GM19372 (cell line): ENCODE measurements at regions not wholly inside any gene's neighbourhood (a gene's known extent, or its start where the extent isn't known, plus 50 kb on each side); places are given as distances from the start of the nearest gene placed in this dataset.
"Not testable (repeated sequence)": the region's sequence is repeated elsewhere in the genome, so short reads cannot be mapped to it uniquely, and the experiment has no call there.

Experiments used
- ATAC-seq: cut with Tn5 transposase; IDR thresholded peaks from one replicate; pipeline ENCODE4 v1.9.1; 2021; ENCODE audit warnings: mild to moderate bottlenecking, low read depth, moderate library complexity; ENCODE audit not compliant: unreplicated experiment

DNA sequence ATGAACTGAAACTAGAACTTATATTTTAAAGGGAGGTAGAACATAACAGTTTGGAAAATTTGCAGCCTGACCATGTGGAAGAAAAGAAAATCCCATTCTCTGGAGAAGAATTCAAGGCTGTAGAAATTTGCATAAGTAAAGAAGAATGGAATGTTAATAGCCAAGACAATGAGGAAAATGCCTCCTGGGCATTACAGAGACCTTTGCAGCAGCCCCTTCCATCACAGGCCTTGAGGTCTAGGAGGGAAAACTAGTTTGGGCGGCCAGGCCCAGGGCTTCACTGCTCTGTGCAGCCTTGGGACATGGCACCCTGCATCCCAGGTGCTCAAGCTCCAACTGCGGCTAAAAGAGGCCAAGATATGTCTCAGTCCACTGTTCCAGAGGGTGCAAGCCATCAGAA is 1506.8 kb downstream of the PCDH18 start:
- ATAC-seq: no peak

DNA sequence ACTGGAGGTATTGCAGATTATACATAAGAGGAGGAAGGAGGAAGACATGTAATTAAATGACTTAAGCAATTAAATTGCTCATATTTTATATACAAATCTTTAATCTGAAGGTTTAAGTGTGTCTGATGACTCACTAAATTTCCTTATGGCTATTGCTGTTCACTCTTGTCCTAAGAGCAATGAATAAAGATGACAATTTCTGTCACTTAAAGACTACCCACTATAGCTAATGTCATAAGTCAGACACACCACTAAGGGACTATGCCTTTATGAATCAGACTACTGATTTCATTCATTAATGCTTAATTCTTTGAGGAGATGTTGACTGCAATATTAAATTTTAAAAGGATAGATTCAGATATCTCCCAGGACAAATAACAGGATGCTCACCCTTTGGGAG is 1514.7 kb downstream of the PCDH18 start:
- no peak for ATAC-seq

GRCh38 chr4:136012220-136012619 is 1520.1 kb downstream of the PCDH18 start:
- ATAC-seq: no peak

GRCh38 chr4:136009258-136009832 is 1522.9 kb downstream of the PCDH18 start:
- ATAC-seq: no peak

- ATAC-seq: no peak
Observed at GRCh38 chr4:136007991-136008390, 1524.3 kb downstream of the PCDH18 start.

- ATAC-seq: no peak
Observed at GRCh38 chr4:136002316-136002715, 1530.0 kb downstream of the PCDH18 start.

DNA sequence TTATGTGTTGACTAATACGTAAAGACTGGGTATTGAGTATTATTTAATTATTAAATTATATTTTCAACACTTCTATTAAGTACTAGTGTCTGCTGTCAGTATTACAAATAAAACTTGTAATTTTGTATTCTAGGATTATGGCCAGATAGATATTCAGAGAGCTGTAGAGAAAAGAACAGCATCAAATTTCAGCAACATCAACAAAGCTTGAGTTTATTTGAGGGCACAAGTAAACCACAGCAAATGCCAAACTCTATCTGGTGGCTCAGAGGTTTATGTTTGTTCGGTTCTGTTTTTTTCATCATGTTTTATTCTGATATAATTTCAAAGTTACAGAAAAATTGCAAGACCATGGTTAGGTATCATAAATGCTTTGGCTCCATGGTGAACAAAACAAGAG is 1530.5 kb downstream of the PCDH18 start:
- ATAC-seq: no peak

DNA sequence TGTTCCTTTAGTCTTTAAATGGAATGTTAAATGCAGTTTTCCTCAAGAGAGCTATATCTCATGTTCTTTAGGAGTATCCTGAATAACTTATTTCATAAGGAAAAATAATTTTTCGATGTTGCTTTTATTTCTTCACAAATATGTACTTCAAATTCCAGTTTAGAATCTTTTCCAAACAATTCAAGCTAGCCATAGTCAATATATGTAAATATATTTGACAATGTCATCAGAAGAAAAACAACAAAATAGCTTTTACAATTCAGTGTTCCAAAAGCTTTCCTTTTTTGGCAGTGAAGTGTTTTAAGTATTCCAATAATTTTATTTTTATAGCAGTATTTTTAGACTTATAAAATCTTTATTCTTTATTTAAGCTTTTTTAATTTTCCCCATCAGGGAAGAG is 1532.0 kb downstream of the PCDH18 start:
- ATAC-seq: no peak

- ATAC-seq: no peak
Observed at GRCh38 chr4:135994360-135994759, 1537.9 kb downstream of the PCDH18 start.

GRCh38 chr4:135976860-135977259 is 1555.4 kb downstream of the PCDH18 start:
- ATAC-seq: no peak

DNA sequence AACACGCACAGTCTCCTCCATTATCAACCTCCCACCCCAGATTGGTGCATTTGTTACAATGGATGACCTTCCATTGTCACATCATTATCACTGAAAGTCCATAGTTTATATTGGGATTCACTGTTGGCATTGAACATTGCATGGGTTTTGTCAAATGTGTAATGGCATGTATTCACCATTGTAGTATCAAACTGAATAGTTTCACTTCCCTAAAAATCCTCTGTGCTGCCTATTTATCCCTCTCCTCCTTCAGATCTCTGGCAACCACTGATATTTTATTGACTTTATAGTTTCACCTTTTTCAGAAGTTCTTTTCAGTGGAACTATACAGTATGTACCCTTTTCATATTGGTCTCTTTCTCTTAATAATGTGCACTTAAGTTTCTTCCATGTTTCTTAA is 1565.4 kb downstream of the PCDH18 start:
- no peak for ATAC-seq

DNA sequence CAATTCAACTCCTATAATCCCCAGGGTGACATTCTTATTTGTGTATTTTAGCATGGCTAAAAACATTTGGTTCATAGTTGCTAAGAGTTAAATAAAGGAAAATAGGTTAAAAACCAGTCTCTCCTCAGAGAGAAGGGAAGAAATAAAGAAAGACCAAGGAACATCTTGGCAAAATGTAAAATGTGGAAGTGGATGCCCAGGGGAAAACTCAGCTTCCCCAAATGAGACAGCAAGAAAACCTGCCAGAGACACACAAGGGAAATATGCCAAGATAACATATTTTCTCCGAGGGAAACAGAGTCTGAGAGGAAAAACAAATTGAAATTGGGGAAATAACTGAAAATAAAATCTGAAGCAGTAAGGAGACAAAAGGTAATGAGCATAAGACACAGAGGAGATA is 1569.3 kb downstream of the PCDH18 start:
- no peak for ATAC-seq

- no peak for ATAC-seq
Observed at GRCh38 chr4:135949931-135950330, 1582.4 kb downstream of the PCDH18 start.

GRCh38 chr4:135948797-135949196 is 1583.5 kb downstream of the PCDH18 start:
- no peak for ATAC-seq

DNA sequence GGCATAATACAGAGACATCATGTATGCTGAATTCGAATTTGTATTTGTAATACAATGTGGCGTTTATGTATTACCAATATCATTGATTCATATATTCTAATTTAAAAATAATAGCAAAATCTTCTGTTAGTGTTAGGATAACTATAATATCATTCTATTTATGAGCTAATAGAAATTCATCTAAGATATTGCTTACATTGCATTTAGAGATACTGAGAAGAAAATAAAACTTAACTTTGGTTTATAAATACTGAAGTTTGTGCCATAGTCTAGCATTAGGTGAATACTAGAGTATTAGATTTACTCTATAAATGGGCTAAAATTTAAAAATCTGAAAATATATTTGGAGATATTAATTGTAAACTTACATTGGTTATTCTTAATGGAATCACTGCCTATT is 1590.6 kb downstream of the PCDH18 start:
- ATAC-seq: no peak

DNA sequence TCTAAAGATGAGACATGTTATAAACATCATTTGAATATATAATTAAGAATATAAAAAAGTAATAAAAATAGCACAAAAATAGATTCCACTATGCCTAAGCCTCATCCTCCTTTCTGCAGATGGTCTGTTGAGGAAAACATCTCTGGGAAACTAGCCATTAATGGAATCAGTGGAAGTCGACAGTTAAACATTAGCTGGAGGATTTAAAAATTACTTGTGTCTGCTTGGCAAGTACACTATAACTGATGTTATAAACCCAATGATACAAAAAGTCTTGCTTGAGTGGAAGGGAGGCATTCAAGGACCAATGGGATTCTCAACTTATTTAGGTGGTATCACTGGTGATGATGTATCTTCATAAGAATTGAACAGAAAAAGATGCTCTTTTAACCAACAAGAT is 1598.3 kb downstream of the PCDH18 start:
- no peak for ATAC-seq

DNA sequence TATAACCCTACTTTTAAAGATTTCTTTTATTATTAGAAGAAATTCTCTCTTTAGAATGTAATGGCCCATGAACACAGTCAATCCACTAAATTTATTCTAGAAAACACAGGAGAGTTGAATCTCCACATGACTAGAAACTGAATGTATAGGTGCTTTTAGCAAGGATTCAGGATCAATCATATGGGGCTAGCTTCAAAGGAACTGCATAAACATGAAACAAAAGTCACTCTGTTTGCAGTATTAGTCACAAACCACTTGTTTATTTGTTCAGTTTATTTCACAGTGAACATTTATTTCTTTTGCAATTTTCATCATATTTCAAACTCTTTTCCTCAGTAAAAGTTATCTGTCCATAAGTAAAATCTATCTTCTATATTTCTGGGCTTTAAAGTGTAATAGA is 1604.6 kb downstream of the PCDH18 start:
- no peak for ATAC-seq

DNA sequence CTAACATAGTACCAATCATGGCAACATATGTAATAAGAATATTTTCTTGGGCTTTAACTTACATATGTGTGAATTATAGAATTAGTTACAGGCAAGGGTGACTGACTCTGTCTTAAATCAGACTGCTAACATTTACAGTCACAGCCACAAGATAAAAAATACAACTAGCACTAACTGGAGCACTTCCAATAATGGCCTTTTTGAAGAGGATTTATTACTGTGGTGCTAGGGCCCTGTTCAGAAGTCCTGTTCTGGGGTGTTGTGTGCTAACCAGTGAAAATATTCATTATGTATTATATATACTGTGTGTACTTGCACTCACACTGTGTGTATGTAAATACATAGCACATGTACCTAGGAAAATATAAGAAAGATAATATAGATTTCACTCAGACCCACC is 1611.2 kb downstream of the PCDH18 start:
- no peak for ATAC-seq

GRCh38 chr4:135917011-135917410 is 1615.3 kb downstream of the PCDH18 start:
- ATAC-seq: no peak

DNA sequence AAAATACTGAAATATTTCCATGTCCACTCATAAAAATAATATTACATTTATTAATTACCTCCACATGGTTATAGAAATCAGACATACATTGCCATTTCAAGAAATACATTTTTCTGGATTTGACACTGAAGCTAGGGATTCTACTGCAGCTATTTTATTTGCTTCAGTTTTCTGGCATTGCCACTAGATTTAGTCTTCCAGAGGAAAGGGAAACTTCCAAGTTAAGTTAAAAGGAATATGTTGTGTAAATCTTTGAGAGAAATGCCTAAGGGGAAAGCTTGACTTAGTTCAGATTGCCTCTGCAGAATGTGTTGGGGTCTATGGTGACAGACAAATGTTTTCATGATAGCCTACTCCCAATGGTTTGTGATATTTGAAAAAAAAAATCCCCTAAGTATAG is 1631.3 kb downstream of the PCDH18 start:
- ATAC-seq: no peak

- not testable (repeated sequence) for ATAC-seq
Observed at GRCh38 chr4:135864304-135864703, 1662.7 kb upstream of the PABPC4L start.

- no peak for ATAC-seq
Observed at GRCh38 chr4:135840781-135841180, 1639.2 kb upstream of the PABPC4L start.

DNA sequence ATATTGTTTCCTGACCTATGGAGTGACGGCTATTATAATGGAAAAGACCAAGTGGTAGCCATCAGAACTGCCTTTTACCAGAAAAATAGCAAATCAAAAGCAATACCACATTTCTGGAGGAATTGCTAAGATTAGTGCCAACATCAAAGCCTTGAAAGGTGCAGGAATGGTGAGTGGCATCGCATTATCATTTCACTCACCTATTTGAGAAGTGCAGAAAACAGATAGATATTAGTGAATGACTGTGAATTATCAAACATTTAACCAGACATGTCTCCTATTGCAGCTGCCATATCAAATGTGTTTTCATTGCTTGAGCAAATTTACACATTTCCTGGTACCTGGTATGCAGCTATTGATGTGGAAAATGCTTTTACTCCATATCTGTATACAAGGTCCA is 1638.1 kb upstream of the PABPC4L start:
- no peak for ATAC-seq
